ENCODE measurements at regions not wholly inside any gene's neighbourhood (a gene's known extent, or its start where the extent isn't known, plus 50 kb on each side); places are given as distances from the start of the nearest gene placed in this dataset.

DNA sequence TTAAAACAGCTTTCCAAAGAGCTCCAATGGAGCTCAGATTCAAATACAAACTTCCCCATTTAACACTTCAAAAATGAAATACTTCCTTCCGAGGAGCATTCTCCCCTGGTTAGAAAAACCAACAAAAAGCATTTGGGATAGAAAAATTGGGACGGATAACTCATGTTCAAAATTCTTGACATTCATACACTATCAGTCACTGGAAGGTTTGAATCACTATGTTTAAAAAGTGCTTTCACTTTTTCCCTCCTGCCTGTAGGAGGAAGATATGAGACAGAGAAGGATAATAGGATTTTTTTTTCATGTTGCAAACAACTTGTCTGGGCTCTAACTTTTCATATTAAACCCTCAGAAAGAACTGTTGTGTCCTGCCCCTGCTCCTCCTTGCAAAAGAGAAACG is 412.0 kb downstream of the ACTL7B start:
- Histone ChIP-seq H3K9me3 (replicated peaks in 1 of 11) (no peaks in the 10 kb centered on the region), H3K27me3 (no peaks in the 10 kb centered on the region), H3K9ac (no peak overlapping the region), H3K36me3 (no peaks in the 10 kb centered on the region), H3K27ac (no peak overlapping the region), H3K4me3 (no peak overlapping the region), H3K4me1 (0 out of 20 replicates have a peak, but pooled peaks cover 0 to 4% (median 0%) of the 10 kb centered on the region in 10 experiments), H3K4me2 (no peak overlapping the region), H4K20me1 (no peaks in the 10 kb centered on the region)
- TF ChIP-seq Cebpa-rat (IDR thresholded peaks at IDR 0.05) = no peak

DNA sequence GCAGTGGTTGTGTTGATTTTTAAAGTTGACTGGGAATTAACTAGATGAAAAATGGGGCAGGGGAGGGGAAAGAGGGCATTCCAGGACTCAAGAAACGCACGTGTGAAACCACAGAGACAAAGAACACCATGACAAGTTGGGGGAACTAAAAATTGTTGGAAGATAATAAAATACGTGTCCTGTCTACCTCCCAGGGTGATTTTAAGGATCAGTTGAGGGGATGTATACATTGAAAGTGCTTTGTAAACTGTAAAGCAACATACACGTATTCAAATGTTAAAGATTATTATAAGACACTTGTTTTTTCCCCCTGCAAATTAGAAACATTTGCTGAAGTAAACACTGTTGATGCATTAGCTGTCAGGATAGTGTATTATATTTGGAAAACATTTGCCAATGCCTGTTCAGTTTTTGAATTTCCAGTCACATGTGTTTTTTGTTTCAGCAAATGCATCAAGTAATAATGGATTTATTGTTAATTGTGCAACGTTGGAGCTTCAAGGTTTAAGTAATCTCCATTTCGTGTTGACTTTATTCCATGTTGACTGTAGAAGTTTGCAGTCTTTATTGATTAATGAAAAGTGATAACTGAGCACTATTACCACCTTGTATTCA is 412.7 kb downstream of the ACTL7B start:
- Histone ChIP-seq H3K27ac (no peak overlapping the region), H3K4me1 (0 out of 20 replicates have a peak, but pooled peaks cover 0 to 4% (median 0%) of the 10 kb centered on the region in 10 experiments), H3K27me3 (no peaks in the 10 kb centered on the region), H3K9me3 (replicated peaks in 1 of 11) (no peaks in the 10 kb centered on the region), H4K20me1 (no peaks in the 10 kb centered on the region), H3K9ac (no peak overlapping the region), H3K4me2 (no peak overlapping the region), H3K4me3 (no peak overlapping the region), H3K36me3 (no peaks in the 10 kb centered on the region)
- no peak for TF ChIP-seq Cebpa-rat (IDR thresholded peaks at IDR 0.05)

GRCh38 chr9:108442627-108443018 is 413.2 kb downstream of the ACTL7B start:
- no peak overlapping the region for H3K4me3 ChIP-seq
- no peak overlapping the region for H3K9ac ChIP-seq
- no peak overlapping the region for H3K4me2 ChIP-seq
- H3K27ac ChIP-seq = no peak overlapping the region; a peak in 1 of 22 replicates
- H3K36me3 ChIP-seq = no peaks in the 10 kb centered on the region
- H4K20me1 ChIP-seq = no peaks in the 10 kb centered on the region
- H3K9me3 ChIP-seq (replicated peaks in 1 of 11) = no peaks in the 10 kb centered on the region
- 0 out of 20 replicates have a peak, but pooled peaks cover 0 to 4% (median 0%) of the 10 kb centered on the region in 10 experiments for H3K4me1 ChIP-seq
- no peak for TF ChIP-seq Cebpa-rat (IDR thresholded peaks at IDR 0.05)
- no peaks in the 10 kb centered on the region for H3K27me3 ChIP-seq

- no peaks in the 10 kb centered on the region for H4K20me1 ChIP-seq
- no peak overlapping the region for H3K9ac ChIP-seq
- peak overlapping the region in 1 of 11 experiments; percentile 50; a peak in 1 of 22 replicates for H3K27ac ChIP-seq
- H3K9me3 ChIP-seq (replicated peaks in 1 of 11) = no peaks in the 10 kb centered on the region
- H3K27me3 ChIP-seq = no peaks in the 10 kb centered on the region
- TF ChIP-seq Cebpa-rat (IDR thresholded peaks at IDR 0.05) = no peak
- H3K4me3 ChIP-seq = no peak overlapping the region
- peaks cover 0 to 6% (median under 1%) of the 10 kb centered on the region in 10 experiments; a peak in 8 of 20 replicates for H3K4me1 ChIP-seq
- H3K36me3 ChIP-seq = no peaks in the 10 kb centered on the region
- H3K4me2 ChIP-seq = peak overlapping the region in 1 of 11 experiments; percentile 32; a peak in 1 of 22 replicates
Measured at GRCh38 chr9:108441726-108442125, 414.1 kb downstream of the ACTL7B start.

GRCh38 chr9:108441251-108441650 is 414.5 kb downstream of the ACTL7B start:
- Histone ChIP-seq H3K27ac (no peak overlapping the region), H3K4me1 (peaks cover 0 to 11% (median 2%) of the 10 kb centered on the region in 10 experiments; a peak in 9 of 20 replicates)

GRCh38 chr9:108439947-108440346 is 415.8 kb downstream of the ACTL7B start:
- Histone ChIP-seq H3K27ac (no peak overlapping the region), H3K9ac (no peak overlapping the region), H3K36me3 (no peaks in the 10 kb centered on the region), H3K4me2 (no peak overlapping the region), H3K27me3 (no peaks in the 10 kb centered on the region), H4K20me1 (no peaks in the 10 kb centered on the region), H3K4me1 (peaks cover 0 to 13% (median 3%) of the 10 kb centered on the region in 10 experiments; a peak in 9 of 20 replicates), H3K9me3 (replicated peaks in 1 of 11) (no peaks in the 10 kb centered on the region), H3K4me3 (no peak overlapping the region)
- TF ChIP-seq Cebpa-rat (IDR thresholded peaks at IDR 0.05) = no peak

More at GRCh38 chr9:108441251-108441650, 414.5 kb downstream of the ACTL7B start:
- Histone ChIP-seq H3K9ac (no peak overlapping the region), H3K36me3 (no peaks in the 10 kb centered on the region), H3K4me2 (no peak overlapping the region), H4K20me1 (no peaks in the 10 kb centered on the region), H3K27me3 (no peaks in the 10 kb centered on the region), H3K9me3 (replicated peaks in 1 of 11) (no peaks in the 10 kb centered on the region), H3K4me3 (no peak overlapping the region)
- no peak for TF ChIP-seq Cebpa-rat (IDR thresholded peaks at IDR 0.05)

GRCh38 chr9:108437656-108438055 is 418.1 kb downstream of the ACTL7B start:
- Histone ChIP-seq H3K4me2 (no peak overlapping the region), H3K4me3 (no peak overlapping the region), H3K27ac (no peak overlapping the region), H3K27me3 (no peaks in the 10 kb centered on the region), H3K9ac (no peak overlapping the region), H3K4me1 (peaks cover 0 to 13% (median 3%) of the 10 kb centered on the region in 10 experiments; a peak in 9 of 20 replicates), H4K20me1 (no peaks in the 10 kb centered on the region), H3K9me3 (replicated peaks in 1 of 11) (no peaks in the 10 kb centered on the region), H3K36me3 (no peaks in the 10 kb centered on the region)
- TF ChIP-seq Cebpa-rat (IDR thresholded peaks at IDR 0.05) = no peak

GRCh38 chr9:108436448-108436847 is 419.3 kb downstream of the ACTL7B start:
- Histone ChIP-seq H3K4me1 (peaks cover 0 to 10% (median 3%) of the 10 kb centered on the region in 10 experiments; a peak in 9 of 20 replicates), H3K36me3 (no peaks in the 10 kb centered on the region), H3K4me3 (no peak overlapping the region), H3K27ac (no peak overlapping the region), H3K4me2 (peak overlapping the region in 4 of 11 experiments; percentile 2 to 38 (median 26); a peak in 4 of 22 replicates), H3K9me3 (replicated peaks in 1 of 11) (peaks cover 0 to 6% (median 4%) of the 10 kb centered on the region in 11 experiments; a peak in 9 of 22 replicates), H3K27me3 (no peaks in the 10 kb centered on the region), H3K9ac (no peak overlapping the region), H4K20me1 (no peaks in the 10 kb centered on the region)
- no peak for TF ChIP-seq Cebpa-rat (IDR thresholded peaks at IDR 0.05)

DNA sequence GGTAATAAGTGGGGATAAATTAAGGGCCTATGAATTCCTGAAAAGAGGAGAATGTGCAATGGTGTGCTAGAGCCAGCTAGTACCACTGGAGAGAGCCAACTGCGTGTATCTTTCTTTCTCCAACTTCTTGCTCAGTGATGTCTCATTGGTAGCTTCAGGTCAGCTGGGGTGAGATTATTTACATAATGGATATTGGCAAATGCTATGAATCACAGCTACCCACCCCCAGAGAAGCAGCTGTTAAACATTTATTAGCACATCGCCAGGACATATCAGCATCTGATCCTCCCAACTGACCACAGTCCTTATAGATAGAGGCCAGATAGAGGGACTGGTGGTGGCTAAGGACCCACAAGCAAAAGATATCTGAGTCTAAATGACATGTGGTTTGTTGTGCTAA is 421.3 kb downstream of the ACTL7B start:
- no peak for TF ChIP-seq Cebpa-rat (IDR thresholded peaks at IDR 0.05)
- Histone ChIP-seq H3K9ac (no peak overlapping the region), H3K36me3 (no peaks in the 10 kb centered on the region), H3K4me1 (peaks cover 0 to 10% (median 3%) of the 10 kb centered on the region in 10 experiments; a peak in 9 of 20 replicates), H3K27ac (no peak overlapping the region), H4K20me1 (no peaks in the 10 kb centered on the region), H3K4me2 (no peak overlapping the region), H3K9me3 (replicated peaks in 1 of 11) (peaks cover 12 to 23% (median 19%) of the 10 kb centered on the region in 11 experiments), H3K4me3 (no peak overlapping the region), H3K27me3 (no peaks in the 10 kb centered on the region)

GRCh38 chr9:108434036-108434435 is 421.8 kb downstream of the ACTL7B start:
- Histone ChIP-seq H3K36me3 (no peaks in the 10 kb centered on the region), H3K9me3 (replicated peaks in 1 of 11) (peaks cover 12 to 26% (median 19%) of the 10 kb centered on the region in 11 experiments), H3K4me1 (peaks cover 0 to 10% (median 3%) of the 10 kb centered on the region in 10 experiments; a peak in 9 of 20 replicates), H3K4me3 (no peak overlapping the region), H3K4me2 (no peak overlapping the region), H3K27me3 (no peaks in the 10 kb centered on the region), H3K9ac (no peak overlapping the region), H4K20me1 (no peaks in the 10 kb centered on the region), H3K27ac (no peak overlapping the region)
- no peak for TF ChIP-seq Cebpa-rat (IDR thresholded peaks at IDR 0.05)

All from BLaER1 treated with 17β-estradiol and CSF1 and Interleukin-3, amounts not matched to agents 10 nM and 100 nM (cell line).